ENCODE measurements at regions not wholly inside any gene's neighbourhood (a gene's known extent, or its start where the extent isn't known, plus 50 kb on each side); places are given as distances from the start of the nearest gene placed in this dataset.

GRCh38 chr9:109962215-109962614, 182.2 kb downstream of the PALM2AKAP2 start:
- TF ChIP-seq LEF1 (IDR thresholded peaks at IDR 0.05; ENCODE audit: borderline replicate concordance) (no peak), FOXK2 (IDR thresholded peaks at IDR 0.05) (no peak), SP1 (IDR thresholded peaks at IDR 0.05) (no peak), HDGF (IDR thresholded peaks at IDR 0.05; ENCODE audit: borderline replicate concordance) (no peak), FOXM1 (IDR thresholded peaks at IDR 0.05; ENCODE audit: borderline replicate concordance) (no peak), PKNOX1 (IDR thresholded peaks at IDR 0.05) (no peak), NFRKB (IDR thresholded peaks at IDR 0.05) (no peak), FOXA1 (IDR thresholded peaks at IDR 0.05) (no peak)
